Adrenal gland (tissue), 9 donors: ENCODE measurements at regions not wholly inside any gene's neighbourhood (a gene's known extent, or its start where the extent isn't known, plus 50 kb on each side); places are given as distances from the start of the nearest gene placed in this dataset.

Source experiments
- DNase-seq, 7 donors: peaks; one replicate each; pipeline ENCODE4 v3.0.0-alpha.2; 2019 to 2020
- H3K27ac ChIP-seq, 5 donors: fragments of 200-600 bp; sonication (generic) in 4 of 5; 1 replicate in 3 of 5; 2 replicates in 2 of 5; pipeline versions ENCODE4 v1.5.1 to v1.8.0; 2016 to 2020; ENCODE audit warnings: mild to moderate bottlenecking in 1 of 5
- H3K27me3 ChIP-seq: fragments of 200-600 bp; 2 replicates; pipeline ENCODE4 v1.8.0; 2021
- H3K36me3 ChIP-seq, 2 donors: fragments of 200-600 bp; replicated peaks in 1 of 2; 1 replicate in 1 of 2; 2 replicates in 1 of 2; pipeline versions ENCODE4 v1.5.1 to v1.8.0; 2018 to 2022
- H3K4me1 ChIP-seq, 2 donors: fragments of 200-600 bp; replicated peaks in 1 of 2; 1 replicate in 1 of 2; 2 replicates in 1 of 2; pipeline versions ENCODE4 v1.5.1 to v1.8.0; 2018 to 2021
- H3K4me3 ChIP-seq, 4 donors: fragments of 200-600 bp; sonication (generic) in 3 of 4; one replicate each; pipeline ENCODE4 v1.5.1; 2016 to 2018
- H3K9me3 ChIP-seq, 3 donors: fragments of 200-600 bp; sonication (generic) in 1 of 3; replicated peaks in 1 of 3; 1 replicate in 2 of 3; 2 replicates in 1 of 3; pipeline versions ENCODE4 v1.5.1 to v1.8.0; 2016 to 2021
- CTCF ChIP-seq, 6 experiments: fragments of 450-650 bp in 4 of 6; fragments of 200-600 bp in 2 of 6; sonication (generic) in 1 of 6; IDR thresholded peaks; 1 replicate in 5 of 6; 2 replicates in 1 of 6; pipeline versions ENCODE4 v1.5.1 to v1.8.0; 2016 to 2021; ENCODE audit warnings: antibody characterized with exemption in 6 of 6, mild to moderate bottlenecking in 2 of 6, moderate library complexity in 1 of 6
- POLR2A ChIP-seq, 2 donors: fragments of 450-650 bp; IDR thresholded peaks; one replicate each; pipeline ENCODE4 v1.6.1; 2017; ENCODE audit warnings: antibody characterized with exemption in 2 of 2, mild to moderate bottlenecking in 2 of 2, moderate library complexity in 1 of 2
- WGBS, 4 donors: extraction: QIAGEN DNeasy Blood & Tissue Kit in 2 of 4; methylation state at CpG; one replicate each; pipeline versions ENCODE4 v1.1.5 to v1.1.7; 2013 to 2017; 5-methylcytosine and 5-hydroxymethylcytosine counted together
- intact Hi-C, 2 donors: fragments of 100-400 bp; cut with DNase I; formaldehyde crosslinking; loops; one replicate each; pipeline versions ENCODE4 v1.14.1 to v1.15.0; 2022 to 2023
- donor health status: healthy with polysubstance abuse.
- donor health status: Bipolar disorder and iron deficiency.
- donor health status: DM: yes; HTN: yes; CAD: no.
- donor health status: DM: no; HTN: no; CAD: no.
- donor health status: DM: no; HTN: no; CAD: no.

- WGBS, 4 donors = 61 to 68% (median 62%) methylated on average over 9 of the region's 9 CpGs
- TF ChIP-seq POLR2A (IDR thresholded peaks at IDR 0.05) = no peak
- TF ChIP-seq CTCF (IDR thresholded peaks at IDR 0.05) = peak; percentile 38 to 70 (median 66)
Measured at GRCh38 chr2:39593439-39594393, 72.0 kb upstream of the TMEM178A start.

DNA sequence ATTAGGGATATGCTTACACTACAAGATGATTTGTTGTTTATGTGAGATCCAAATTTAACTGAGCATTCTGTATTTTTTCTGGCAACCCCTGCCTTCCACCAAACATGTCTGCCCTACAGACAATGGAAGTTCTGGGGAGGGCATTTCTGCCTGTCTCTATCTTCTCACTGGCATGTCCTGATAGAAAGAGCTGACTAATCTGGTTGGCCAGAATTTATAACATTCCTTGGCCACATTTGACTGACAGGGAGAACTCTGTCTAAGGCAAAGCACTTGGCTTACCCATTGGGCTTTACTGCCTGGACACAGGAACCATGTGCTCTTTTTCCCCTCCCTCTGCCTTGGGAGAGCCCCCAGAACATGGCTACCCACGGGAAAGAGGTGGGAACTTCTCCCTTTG is 70.6 kb upstream of the TMEM178A start:
- TF ChIP-seq POLR2A (IDR thresholded peaks at IDR 0.05) = no peak
- no peak for TF ChIP-seq CTCF (IDR thresholded peaks at IDR 0.05)
- Histone ChIP-seq H3K27me3 (no peaks in the 10 kb centered on the region), H3K9me3 (no peaks in the 10 kb centered on the region), H3K4me3 (no peak overlapping the region), H3K36me3 (no peaks in the 10 kb centered on the region), H3K4me1 (no peaks in the 10 kb centered on the region), H3K27ac (no peak overlapping the region)
- intact Hi-C loops = loop anchor here (10.0 kb wide), 1 partner anchor 100 kb away; no protein-coding TSS in a partner anchor
- no peak for DNase-seq
- WGBS, 4 donors = 84 to 100% (median 93%) methylated on average over 1 of the region's 1 CpG

More at GRCh38 chr2:39593439-39594393, 72.0 kb upstream of the TMEM178A start:
- Histone ChIP-seq H3K9me3 (no peaks in the 10 kb centered on the region), H3K36me3 (no peaks in the 10 kb centered on the region), H3K27ac (no peak overlapping the region), H3K4me1 (no peaks in the 10 kb centered on the region), H3K4me3 (no peak overlapping the region), H3K27me3 (no peaks in the 10 kb centered on the region)
- intact Hi-C loops = loop anchor here (10.0 kb wide), 1 partner anchor 101 kb away; no protein-coding TSS in a partner anchor
- DNase-seq = peak; percentile 33 to 74 (median 59)

GRCh38 chr2:39597314-39597713 is 68.4 kb upstream of the TMEM178A start:
- intact Hi-C loops = loop anchor here (10.0 kb wide), 1 partner anchor 97 kb away; no protein-coding TSS in a partner anchor
- WGBS, 4 donors = 91 to 100% (median 93%) methylated on average over 3 of the region's 3 CpGs

More at GRCh38 chr2:39597314-39597713, 68.4 kb upstream of the TMEM178A start:
- DNase-seq = no peak
- no peaks in the 10 kb centered on the region for H3K4me1 ChIP-seq
- H3K36me3 ChIP-seq = no peaks in the 10 kb centered on the region
- no peaks in the 10 kb centered on the region for H3K9me3 ChIP-seq
- H3K27me3 ChIP-seq = no peaks in the 10 kb centered on the region
- no peak overlapping the region for H3K4me3 ChIP-seq
- TF ChIP-seq POLR2A (IDR thresholded peaks at IDR 0.05) (no peak), CTCF (IDR thresholded peaks at IDR 0.05) (no peak)
- H3K27ac ChIP-seq = no peak overlapping the region
